GM21360 (cell line): ENCODE measurements at regions not wholly inside any gene's neighbourhood (a gene's known extent, or its start where the extent isn't known, plus 50 kb on each side); places are given as distances from the start of the nearest gene placed in this dataset.
"Not testable (repeated sequence)": the region's sequence is repeated elsewhere in the genome, so short reads cannot be mapped to it uniquely, and the experiment has no call there.

ENCODE experiments used
- ATAC-seq: cut with Tn5 transposase; IDR thresholded peaks from one replicate; pipeline ENCODE4 v1.9.1; 2021; ENCODE audit warnings: mild to moderate bottlenecking, moderate library complexity; ENCODE audit not compliant: unreplicated experiment

DNA sequence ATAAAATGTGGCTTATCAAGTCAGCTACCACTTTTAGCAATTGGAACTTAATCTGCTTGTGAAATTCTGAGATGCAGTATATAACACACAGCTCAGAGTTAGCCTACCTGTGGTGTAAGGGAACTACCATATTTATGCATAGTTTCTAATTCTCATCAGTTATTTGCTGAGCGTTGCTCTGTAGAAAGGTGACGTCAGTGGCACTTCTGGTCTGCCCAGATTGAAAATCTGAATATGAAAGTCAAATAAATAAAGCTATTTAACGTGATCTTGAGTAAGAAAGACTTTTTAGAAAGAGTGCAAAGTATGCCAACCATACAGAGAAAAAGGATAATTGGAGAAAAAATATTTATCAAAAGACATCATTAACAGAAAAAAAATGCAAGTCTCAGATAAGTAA is 938.9 kb upstream of the NOVA1 start:
- ATAC-seq: no peak

DNA sequence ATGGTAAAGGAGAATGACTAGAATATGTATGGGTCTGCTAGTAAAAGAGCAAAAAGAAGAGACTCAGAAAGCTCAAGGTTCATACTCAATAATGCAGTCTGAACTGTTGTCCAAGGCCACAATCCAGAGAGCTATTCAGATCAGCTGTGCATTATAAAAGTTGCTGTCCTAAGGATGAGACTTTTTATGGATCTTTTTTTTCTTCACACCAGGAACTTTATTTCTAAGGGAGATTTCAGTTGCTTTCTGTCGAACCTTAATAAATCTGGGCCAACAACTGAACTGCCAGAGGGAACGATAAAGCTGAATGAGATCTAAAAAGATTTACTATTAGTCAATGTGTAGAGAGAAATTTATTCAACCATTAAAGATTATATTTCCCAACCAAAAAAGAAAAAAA is 948.3 kb upstream of the NOVA1 start:
- ATAC-seq: no peak

DNA sequence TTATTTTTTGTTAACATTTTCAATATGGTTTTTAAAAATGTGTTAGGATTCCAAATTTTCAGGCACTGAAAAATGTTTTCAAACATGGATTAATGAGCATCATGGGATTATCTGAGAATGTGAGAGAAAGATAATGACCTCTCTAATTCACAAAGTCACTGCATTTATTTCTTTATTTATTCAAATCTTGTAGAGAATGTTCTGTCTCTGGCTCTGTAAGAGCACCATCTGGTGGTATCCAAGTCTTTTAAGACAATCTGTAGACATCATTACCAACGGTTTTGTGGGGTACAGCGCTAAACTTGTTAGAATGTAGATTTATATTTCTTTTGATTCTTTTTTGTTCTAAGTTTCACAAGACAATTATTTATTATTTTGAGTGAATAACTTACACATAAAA is 956.0 kb upstream of the NOVA1 start:
- no peak for ATAC-seq

DNA sequence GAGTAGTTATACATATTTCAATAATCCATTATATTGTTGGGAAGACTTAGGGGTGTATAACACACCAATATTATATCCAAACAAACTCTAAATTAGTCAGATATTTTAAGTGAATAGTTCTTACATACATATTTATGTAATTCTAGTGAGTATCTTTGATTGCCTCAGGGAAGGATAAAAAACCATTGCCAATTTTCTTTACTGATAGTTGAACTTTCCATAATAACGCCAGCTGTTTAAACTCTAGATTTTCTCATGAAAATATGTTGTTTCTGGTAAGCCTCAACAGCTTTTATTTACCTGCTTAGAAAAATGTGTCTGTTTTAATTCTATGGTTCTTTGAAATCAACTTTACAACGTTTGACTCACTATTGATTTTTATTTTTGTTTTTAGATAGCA is 959.6 kb upstream of the NOVA1 start:
- ATAC-seq: no peak

DNA sequence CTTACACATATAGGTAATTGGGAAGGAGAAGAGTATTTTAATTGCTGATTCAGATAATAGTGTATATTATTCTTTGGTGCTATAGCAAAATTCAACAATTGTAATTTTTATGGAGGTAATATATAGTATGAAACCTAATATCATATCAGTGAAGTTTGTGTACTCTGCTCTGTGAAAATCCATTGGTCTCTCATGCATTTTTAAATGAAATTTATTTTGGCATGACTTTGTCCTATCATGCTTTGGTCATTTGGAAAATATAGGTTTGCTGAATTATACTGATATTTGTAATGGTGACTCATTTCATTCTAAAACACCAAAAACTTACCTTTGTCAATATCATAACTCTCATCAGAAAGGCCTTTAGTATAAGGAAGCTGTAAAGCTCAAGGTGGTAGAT is 962.0 kb upstream of the NOVA1 start:
- ATAC-seq: no peak

DNA sequence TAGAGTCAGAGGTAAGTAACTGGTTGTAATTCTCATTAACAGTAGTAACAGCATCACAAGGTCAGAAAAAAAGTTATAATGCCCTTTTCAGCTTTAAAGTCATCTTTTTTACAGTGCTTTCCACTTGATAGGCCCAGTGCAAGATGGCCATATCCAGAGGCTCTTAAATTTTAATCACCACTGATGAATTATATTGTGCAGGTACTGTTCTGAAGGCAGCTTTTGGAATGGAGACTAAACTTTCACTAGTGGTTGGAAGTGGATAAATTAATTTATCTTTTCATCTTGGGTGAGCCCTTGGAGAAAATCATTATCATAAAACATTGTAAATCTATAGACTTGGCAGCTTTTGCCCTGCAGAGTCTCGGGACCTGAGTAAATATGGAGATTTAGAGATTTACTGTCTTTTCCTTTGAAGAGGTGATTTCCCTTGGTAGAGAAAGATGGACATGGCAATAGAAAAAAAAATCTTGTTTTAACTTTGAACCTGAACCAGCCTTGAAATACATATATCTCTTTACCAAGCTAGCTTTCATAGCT is 969.1 kb upstream of the NOVA1 start:
- no peak for ATAC-seq

DNA sequence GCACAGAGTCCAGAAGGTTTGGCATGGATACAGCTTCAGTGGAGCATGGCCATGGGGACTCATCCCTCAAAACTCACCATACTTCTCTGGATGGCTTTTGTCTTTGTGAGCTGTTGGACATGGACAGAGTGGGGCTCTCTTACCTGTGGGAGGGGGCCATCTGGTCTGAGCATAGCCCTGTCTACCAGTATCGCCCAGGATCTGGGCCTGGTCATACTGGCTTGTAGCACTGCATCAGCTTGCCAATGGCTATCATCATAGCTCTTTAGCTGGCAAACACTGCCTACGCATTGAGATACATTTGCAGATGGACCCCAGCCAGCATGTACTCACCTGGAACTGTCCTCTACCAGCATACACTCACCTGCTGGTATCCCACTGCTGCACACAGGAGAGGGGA is 975.2 kb upstream of the NOVA1 start:
- no peak for ATAC-seq

DNA sequence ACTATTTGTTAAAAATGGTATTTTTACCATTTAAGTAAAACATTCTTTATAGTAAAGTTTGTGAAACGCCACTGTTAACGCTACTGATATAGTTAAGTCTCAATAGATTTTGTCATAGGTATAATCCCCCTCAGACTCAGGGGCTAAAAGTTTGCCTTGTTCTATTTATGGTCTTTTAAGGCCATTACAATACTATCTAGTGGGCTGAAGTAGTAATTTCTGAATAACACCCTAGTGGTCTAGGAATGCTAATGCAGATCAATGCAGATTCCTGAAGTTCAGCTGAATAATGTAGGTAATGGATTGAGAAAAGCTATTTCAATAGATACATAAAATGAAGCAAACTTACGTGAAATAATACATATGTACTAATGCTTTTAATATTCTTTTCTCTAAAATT is 989.3 kb upstream of the NOVA1 start:
- ATAC-seq: no peak

DNA sequence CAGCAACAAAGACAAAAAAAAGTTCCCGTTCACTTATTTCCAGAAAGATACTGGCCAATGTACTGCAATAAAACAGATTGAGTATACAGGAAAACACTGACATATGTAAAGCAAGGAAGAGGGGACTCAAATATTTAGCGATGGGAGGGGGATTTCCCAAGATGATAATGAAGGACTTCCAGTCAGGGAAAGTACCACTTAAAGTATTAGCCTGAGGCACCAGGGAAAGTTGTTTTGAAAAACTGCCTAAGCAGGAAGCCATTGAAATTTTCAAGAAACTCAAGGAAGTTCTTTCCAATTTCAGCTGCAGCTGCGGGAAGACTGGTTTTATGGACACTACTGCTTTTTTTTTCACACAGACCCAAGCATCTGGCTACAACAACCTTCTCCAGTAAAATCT is 1007.4 kb upstream of the NOVA1 start:
- ATAC-seq: no peak

DNA sequence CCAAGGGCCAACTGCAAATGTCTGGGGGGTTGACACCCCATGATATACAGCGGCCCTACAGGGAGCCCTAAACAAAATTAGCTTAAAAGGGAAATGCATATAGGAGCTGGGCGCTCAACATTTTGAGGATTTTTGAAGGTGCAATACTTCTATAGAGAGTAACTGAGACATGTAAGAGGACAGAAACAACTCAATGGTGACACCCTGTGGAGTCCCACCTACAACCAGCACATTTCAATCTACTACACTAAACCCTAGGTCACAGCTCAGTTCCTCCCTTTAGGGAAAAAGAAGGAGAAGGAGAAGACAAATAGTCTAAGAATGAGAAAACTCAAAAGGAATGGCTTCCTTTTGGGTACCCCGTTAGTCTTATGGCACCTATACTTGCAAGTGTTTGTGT is 1010.5 kb upstream of the NOVA1 start:
- ATAC-seq: no peak

DNA sequence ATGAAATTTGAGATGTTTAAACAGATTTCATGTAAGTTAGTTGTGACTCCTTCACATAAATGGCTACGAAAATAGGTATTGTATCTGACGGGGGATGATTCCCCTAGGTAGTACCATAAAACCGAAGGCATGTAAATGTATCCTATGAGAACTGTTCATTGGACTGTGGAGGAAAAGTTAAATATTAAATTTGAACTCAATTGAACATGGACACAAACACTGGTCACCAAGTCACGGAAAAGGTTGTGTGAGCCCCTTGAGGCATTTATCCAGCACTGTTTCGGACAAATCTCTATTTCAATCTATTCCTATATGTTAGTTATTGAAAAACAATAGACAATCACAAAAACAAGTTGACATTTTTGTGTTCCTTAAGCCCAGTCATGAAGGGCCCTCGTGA is 1014.3 kb upstream of the NOVA1 start:
- no peak for ATAC-seq

DNA sequence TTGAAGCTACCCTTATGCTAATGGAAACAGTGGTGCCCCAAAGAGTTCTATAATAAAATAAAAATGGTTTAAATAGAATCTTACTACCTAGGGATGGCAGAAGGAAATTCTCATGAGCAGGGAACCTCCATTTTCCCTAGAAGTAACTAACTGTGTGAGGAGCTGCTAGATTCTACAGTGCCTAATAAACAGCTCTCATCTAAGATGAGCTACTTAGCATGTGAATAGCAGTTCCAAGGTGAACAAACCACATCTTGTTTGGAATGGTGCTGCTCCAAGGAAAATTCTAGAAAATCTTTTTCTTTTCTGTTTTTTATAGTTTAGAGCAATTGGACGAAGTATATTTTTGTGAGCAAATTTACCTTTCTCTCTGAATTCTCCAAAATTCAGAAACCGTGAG is 1015.3 kb upstream of the NOVA1 start:
- ATAC-seq: no peak

DNA sequence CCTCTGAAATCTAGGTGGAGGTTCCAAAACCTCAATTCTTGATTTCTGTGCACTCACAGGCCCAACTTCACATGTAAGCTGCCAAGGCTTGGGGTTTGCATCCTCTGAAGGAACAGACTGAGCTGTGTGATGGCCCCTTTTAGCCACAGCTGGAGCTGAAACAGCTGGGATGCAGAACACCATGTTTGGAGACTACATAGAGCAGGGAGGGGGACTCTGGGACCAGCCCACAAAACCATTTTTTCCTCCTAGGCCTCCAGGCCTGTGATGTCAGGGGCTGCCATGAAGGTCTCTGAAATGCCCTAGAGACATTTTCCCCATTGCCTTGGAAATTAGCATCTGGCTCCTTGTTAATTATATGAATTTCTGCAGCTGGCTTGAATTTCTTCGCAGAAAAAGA is 1025.9 kb upstream of the NOVA1 start:
- no peak for ATAC-seq

DNA sequence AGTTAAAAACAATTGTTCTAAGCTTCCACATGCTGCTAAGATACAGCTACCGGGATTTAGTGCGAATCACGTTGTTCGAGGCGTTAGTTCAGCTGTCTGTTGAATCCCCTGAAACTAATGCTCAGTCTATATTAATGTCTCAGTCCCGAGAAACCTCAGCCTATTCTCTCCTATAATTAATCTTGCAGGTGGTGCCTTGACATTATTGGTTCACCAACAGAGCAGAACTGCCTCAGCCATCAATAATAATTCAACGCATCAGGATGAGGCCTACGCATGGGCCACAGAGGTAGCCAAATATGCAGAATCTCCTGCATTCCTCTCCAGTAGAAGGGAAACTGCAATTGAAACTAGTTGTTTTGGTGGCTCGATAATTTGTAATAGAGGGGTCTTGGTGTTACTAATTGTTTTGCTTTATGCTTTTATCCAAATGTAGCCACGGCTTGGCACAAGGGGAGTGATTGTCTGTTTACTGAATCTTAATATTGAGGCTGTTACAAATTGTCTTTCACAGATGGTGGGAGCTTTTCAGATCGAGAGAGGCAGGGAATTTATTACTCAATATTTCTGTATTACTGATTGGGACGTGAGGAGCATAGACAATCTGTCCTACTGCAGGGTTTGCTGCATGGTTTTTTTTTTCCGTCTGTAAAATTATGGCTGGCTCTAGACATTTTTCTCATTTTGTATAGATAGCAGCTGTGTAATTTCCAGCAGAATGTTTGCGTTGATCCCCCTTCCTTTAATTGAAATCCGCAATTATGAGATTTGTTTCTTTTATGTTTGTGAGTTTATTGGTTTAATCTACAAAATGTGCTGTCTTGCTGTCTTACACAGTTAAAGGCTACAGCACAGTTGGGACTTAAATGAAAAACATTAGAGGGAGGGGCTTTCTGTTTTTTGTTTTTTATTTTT is 1036.5 kb upstream of the NOVA1 start:
- ATAC-seq: no peak

DNA sequence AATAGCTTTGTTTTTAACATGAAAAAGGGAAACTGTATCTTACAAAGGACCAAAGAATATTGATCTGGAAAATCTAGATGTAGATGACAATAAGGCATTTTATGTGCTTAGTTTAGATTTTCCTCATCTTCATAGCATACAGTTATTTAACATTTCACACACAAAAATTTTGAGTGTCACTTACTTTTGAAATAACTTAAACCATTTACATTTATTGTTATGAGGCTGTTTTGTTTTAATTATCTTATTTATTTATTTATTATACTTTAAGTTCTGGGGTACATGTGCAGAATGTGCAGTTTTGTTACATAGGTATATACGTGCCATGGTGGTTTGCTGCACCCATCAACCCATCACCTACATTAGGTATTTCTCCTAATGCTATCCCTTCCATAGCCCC is 1042.9 kb upstream of the NOVA1 start:
- not testable (repeated sequence) for ATAC-seq

DNA sequence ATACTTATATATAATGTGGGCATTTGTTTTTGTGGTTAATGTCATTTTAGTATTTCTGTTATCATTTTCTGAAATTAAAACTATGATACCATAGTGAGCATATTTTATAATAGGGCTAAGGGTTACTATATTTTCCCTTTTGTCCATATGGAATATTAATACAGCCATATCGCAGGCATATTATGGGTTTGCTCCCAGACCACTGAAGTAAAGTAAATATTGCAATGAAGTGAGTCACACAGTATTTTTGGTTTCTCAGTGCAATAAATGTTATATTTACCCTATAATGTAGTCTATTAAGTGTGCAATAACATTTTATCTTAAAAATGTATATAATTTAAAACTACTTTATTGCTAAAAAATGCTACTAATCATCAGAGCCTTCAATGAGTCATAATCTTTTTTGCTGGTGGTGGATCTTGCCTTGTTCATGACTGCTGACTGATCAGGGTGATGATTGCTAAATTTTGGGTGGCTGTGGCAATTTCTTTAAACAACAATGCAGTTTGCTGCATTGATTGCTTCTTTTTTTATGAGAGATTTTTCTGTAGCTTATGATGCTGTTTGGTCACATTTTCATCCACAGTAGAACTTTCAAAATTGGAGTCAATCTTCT is 1044.5 kb upstream of the NOVA1 start:
- ATAC-seq: no peak

DNA sequence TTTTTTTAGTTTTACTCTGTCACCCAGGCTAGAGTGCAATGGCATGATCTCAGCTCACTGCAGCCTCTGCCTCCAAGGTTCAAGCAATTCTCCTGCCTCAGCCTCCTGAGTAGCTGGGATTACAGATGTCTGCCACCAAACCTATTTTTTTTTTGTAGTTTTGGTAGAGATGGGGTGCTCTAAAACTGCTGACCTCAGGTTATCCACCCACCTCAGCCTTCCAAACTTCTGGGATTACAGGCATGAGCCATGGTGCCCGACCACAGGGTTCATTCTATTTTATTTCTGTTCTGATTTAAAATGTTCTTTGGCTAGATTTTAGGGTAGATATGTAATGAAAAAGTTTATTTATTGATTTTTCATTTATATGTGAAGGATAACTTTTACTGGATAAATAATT is 1062.8 kb upstream of the NOVA1 start:
- ATAC-seq: no peak

DNA sequence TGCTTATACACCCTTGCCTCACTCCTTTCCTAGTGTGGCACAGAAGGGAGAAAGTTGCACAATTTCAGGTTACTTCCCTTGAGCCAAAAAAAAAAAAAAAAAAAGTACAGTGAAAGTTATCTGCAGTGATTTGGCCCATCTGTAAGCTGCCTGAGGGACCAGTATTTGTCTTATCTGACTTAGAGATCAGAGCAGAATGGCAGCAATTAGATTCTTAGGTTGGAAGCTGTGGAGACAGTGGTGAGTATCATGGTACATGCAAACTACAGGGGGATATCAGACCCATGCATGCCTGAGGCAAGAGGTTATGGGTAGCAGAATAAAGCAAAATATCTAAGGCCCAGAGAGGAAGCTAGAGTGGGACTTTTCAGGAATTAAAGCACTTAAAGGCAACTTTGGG is 1070.7 kb upstream of the NOVA1 start:
- ATAC-seq: no peak

DNA sequence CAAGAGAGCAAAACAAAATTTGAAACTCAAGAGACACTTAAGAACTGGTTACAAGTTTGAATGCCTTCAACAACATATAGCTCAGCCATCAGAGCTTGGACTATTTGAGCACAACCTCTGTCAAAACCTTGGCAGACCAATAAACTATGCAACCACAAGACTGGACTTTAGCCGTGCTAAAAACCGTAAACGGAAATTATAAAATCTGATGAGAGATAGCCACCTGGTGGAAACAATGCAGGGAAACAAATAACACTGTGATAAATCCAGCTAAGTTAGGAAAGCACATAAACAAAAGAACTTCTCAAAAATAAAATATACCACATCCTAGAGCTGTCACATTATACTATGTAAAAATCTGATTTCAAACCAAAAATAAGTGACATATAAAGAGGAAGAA is 1074.2 kb upstream of the NOVA1 start:
- no peak for ATAC-seq

DNA sequence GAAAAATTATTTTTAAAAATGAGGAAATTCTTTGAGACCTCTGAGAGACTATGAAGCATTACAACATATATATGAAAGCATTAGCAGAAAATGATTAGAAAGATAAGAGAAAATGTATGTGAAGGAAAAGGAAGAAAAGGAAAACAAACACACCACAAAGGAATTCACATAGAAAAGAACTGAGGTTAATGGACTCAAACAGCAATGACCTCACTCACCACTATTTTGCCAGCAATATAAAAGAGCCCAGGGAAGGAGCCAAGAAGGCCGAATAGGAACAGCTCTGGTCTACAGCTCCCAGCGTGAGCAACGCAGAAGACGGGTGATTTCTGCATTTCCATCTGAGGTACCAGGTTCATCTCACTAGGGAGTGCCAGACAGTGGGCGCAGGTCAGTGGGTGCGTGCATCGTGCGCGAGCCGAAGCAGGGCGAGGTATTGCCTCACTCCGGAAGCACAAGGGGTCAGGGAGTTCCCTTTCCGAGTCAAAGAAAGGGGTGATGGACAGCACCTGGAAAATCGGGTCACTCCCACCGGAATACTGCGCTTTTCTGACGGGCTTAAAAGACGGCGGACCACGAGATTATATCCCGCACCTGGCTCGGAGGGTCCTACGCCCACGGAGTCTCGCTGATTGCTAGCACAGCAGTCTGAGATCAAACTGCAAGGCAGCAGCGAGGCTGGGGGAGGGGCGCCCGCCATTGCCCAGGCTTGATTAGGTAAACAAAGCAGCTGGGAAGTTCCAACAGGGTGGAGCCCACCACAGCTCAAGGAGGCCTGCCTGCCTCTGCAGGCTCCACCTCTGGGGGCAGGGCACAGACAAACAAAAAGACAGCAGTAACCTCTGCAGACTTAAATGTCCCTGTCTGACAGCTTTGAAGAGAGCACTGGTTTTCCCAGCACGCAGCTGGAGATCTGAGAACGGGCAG is 1075.2 kb upstream of the NOVA1 start:
- not testable (repeated sequence) for ATAC-seq

DNA sequence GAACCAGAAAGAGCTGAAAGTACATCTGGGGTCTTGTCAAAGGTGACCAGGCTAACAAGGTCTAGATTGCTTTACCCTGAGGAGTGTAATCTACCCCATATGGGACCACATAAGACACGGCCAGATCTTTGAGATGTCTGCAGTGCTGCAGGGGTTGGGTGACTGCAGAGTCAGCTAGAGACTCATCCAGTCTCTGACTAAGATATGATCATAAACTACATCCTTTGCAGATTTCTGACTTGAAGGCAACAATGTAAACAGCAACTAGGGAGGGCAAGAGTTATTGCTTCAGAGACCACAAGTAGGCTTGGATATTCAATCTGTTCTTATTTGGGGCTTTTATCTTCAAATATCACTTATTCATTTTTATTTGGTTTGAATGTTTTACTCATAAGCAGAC is 1080.5 kb upstream of the FOXG1 start:
- ATAC-seq: no peak
